ENCODE measurements at regions not wholly inside any gene's neighbourhood (a gene's known extent, or its start where the extent isn't known, plus 50 kb on each side); places are given as distances from the start of the nearest gene placed in this dataset.

DNA sequence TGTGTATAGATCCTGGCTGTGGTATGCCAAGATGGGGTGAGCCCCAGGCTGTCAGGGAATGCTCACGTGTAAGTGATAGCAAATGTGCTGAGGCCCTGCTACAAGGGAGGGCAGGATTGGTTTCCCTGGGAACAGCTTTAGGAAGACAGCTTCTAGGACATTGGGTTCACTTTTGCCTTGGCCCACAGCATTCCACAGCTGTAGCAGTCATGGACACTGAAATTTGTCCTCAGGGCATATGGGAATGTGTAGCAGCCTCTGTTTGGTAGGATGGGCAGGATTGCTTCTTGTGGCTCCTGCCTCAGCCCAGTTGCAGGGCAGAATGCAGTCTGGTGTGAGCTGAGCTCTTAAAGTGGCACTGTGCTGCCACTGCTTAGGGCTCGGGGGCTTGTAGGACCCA is 1061.7 kb upstream of the WWC1 start:
- Histone ChIP-seq H3K27me3 (replicated peaks in 1 of 2; ENCODE audit: control insufficient read depth in 2 of 2, insufficient read depth in 2 of 2, low read length in 1 of 2) (no peaks in the 10 kb centered on the region), H3K4me1 (ENCODE audit: control insufficient read depth, insufficient read depth, low read length) (no peaks in the 10 kb centered on the region), H3K27ac (ENCODE audit: control insufficient read depth, insufficient read depth) (no peak overlapping the region), H3K4me2 (ENCODE audit: control insufficient read depth, insufficient read depth) (no peak overlapping the region), H3K79me2 (ENCODE audit: control insufficient read depth, insufficient read depth, low read length) (no peaks in the 10 kb centered on the region), H3K9ac (ENCODE audit: control insufficient read depth, insufficient read depth, low read length) (no peak overlapping the region), H3K36me3 (ENCODE audit: control insufficient read depth in 2 of 2, insufficient read depth in 2 of 2, low read length in 1 of 2) (no peaks in the 10 kb centered on the region), H3K4me3 (no peak overlapping the region), H2AFZ (ENCODE audit: control insufficient read depth, low read depth, low read length) (no peak overlapping the region), H3K9me3 (replicated peaks; ENCODE audit: control insufficient read depth, insufficient read depth, low read length) (no peaks in the 10 kb centered on the region; the same call in 2 of the 3 replicates), H4K20me1 (ENCODE audit: control insufficient read depth, insufficient read depth) (no peaks in the 10 kb centered on the region)
- 23% methylated on average over 2 of the region's 2 CpGs for WGBS (ENCODE audit: insufficient coverage, insufficient replicate concordance, low lambda C conversion rate, missing lambda C conversion rate)
- POLR2A ChIA-PET = no interaction called here
- in situ Hi-C loops (cut with MboI) = no loop called here
- CTCF ChIA-PET = no interaction called here
- no peak for FAIRE-seq
- RAD21 ChIA-PET (ENCODE audit: unreplicated experiment) = no interaction called here
- ATAC-seq = no peak
- SMC1A ChIA-PET (ENCODE audit: uncharacterized antibody, unreplicated experiment) = no interaction called here
- no TSS peak for BruUV-seq (replicated peaks)
- intact Hi-C loops (cut with micrococcal nuclease; ENCODE audit: unreplicated experiment) = no loop called here
- no peak for DNase-seq (ENCODE audit: low read depth, low spot score)
- TF ChIP-seq HDAC6 (IDR thresholded peaks at IDR 0.05; ENCODE audit: unreplicated experiment) = no peak
- no peak for TF ChIP-seq ZNF274 (IDR thresholded peaks at IDR 0.05; ENCODE audit: insufficient read depth, insufficient read length)
- no peak for TF ChIP-seq RBBP5 (conservative IDR thresholded peaks at IDR 0.05)
- TF ChIP-seq TAF1 (IDR thresholded peaks at IDR 0.05; ENCODE audit: borderline replicate concordance, low read depth, low read length) = no peak
- TF ChIP-seq, protein P1, sequence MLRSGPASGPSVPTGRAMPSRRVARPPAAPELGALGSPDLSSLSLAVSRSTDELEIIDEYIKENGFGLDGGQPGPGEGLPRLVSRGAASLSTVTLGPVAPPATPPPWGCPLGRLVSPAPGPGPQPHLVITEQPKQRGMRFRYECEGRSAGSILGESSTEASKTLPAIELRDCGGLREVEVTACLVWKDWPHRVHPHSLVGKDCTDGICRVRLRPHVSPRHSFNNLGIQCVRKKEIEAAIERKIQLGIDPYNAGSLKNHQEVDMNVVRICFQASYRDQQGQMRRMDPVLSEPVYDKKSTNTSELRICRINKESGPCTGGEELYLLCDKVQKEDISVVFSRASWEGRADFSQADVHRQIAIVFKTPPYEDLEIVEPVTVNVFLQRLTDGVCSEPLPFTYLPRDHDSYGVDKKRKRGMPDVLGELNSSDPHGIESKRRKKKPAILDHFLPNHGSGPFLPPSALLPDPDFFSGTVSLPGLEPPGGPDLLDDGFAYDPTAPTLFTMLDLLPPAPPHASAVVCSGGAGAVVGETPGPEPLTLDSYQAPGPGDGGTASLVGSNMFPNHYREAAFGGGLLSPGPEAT (IDR thresholded peaks at IDR 0.05; ENCODE audit: low read depth) = no peak
- no peak for TF ChIP-seq CHD2 (IDR thresholded peaks at IDR 0.05; ENCODE audit: borderline replicate concordance, low read depth, low read length)
- no peak for TF ChIP-seq PAX5 (IDR thresholded peaks at IDR 0.05; ENCODE audit: borderline replicate concordance, low read depth, low read length)
- no peak for TF ChIP-seq STAT3 (IDR thresholded peaks at IDR 0.05; ENCODE audit: low read depth, low read length)
- TF ChIP-seq MYB (IDR thresholded peaks at IDR 0.05; ENCODE audit: borderline replicate concordance, low read depth, low read length) = no peak
- TF ChIP-seq, protein P2, sequence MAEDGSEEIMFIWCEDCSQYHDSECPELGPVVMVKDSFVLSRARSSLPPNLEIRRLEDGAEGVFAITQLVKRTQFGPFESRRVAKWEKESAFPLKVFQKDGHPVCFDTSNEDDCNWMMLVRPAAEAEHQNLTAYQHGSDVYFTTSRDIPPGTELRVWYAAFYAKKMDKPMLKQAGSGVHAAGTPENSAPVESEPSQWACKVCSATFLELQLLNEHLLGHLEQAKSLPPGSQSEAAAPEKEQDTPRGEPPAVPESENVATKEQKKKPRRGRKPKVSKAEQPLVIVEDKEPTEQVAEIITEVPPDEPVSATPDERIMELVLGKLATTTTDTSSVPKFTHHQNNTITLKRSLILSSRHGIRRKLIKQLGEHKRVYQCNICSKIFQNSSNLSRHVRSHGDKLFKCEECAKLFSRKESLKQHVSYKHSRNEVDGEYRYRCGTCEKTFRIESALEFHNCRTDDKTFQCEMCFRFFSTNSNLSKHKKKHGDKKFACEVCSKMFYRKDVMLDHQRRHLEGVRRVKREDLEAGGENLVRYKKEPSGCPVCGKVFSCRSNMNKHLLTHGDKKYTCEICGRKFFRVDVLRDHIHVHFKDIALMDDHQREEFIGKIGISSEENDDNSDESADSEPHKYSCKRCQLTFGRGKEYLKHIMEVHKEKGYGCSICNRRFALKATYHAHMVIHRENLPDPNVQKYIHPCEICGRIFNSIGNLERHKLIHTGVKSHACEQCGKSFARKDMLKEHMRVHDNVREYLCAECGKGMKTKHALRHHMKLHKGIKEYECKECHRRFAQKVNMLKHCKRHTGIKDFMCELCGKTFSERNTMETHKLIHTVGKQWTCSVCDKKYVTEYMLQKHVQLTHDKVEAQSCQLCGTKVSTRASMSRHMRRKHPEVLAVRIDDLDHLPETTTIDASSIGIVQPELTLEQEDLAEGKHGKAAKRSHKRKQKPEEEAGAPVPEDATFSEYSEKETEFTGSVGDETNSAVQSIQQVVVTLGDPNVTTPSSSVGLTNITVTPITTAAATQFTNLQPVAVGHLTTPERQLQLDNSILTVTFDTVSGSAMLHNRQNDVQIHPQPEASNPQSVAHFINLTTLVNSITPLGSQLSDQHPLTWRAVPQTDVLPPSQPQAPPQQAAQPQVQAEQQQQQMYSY (CRISPR knock-in tag; IDR thresholded peaks at IDR 0.05) = no peak
- TF ChIP-seq, protein P3, sequence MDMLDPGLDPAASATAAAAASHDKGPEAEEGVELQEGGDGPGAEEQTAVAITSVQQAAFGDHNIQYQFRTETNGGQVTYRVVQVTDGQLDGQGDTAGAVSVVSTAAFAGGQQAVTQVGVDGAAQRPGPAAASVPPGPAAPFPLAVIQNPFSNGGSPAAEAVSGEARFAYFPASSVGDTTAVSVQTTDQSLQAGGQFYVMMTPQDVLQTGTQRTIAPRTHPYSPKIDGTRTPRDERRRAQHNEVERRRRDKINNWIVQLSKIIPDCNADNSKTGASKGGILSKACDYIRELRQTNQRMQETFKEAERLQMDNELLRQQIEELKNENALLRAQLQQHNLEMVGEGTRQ (IDR thresholded peaks at IDR 0.05; ENCODE audit: borderline replicate concordance, low read depth, low read length) = no peak
- no peak for TF ChIP-seq ZNF24 (IDR thresholded peaks at IDR 0.05)
- TF ChIP-seq, protein P4, sequence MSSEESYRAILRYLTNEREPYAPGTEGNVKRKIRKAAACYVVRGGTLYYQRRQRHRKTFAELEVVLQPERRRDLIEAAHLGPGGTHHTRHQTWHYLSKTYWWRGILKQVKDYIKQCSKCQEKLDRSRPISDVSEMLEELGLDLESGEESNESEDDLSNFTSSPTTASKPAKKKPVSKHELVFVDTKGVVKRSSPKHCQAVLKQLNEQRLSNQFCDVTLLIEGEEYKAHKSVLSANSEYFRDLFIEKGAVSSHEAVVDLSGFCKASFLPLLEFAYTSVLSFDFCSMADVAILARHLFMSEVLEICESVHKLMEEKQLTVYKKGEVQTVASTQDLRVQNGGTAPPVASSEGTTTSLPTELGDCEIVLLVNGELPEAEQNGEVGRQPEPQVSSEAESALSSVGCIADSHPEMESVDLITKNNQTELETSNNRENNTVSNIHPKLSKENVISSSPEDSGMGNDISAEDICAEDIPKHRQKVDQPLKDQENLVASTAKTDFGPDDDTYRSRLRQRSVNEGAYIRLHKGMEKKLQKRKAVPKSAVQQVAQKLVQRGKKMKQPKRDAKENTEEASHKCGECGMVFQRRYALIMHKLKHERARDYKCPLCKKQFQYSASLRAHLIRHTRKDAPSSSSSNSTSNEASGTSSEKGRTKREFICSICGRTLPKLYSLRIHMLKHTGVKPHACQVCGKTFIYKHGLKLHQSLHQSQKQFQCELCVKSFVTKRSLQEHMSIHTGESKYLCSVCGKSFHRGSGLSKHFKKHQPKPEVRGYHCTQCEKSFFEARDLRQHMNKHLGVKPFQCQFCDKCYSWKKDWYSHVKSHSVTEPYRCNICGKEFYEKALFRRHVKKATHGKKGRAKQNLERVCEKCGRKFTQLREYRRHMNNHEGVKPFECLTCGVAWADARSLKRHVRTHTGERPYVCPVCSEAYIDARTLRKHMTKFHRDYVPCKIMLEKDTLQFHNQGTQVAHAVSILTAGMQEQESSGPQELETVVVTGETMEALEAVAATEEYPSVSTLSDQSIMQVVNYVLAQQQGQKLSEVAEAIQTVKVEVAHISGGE (CRISPR knock-in tag; IDR thresholded peaks at IDR 0.05) = no peak

Data from GM12878 (cell line).